ENCODE measurements at regions not wholly inside any gene's neighbourhood (a gene's known extent, or its start where the extent isn't known, plus 50 kb on each side); places are given as distances from the start of the nearest gene placed in this dataset.
"Not testable (repeated sequence)": the region's sequence is repeated elsewhere in the genome, so short reads cannot be mapped to it uniquely, and the experiment has no call there.

GRCh38 chr3:150300388-150300787 lies 107.7 kb upstream of the TSC22D2 start:
- DNase-seq, result no peak

GRCh38 chr3:150299201-150299600 lies 108.9 kb upstream of the TSC22D2 start:
- no peak for DNase-seq

GRCh38 chr3:150296966-150297365 lies 111.1 kb upstream of the TSC22D2 start:
- DNase-seq, result no peak

GRCh38 chr3:150296123-150296735 lies 111.9 kb upstream of the TSC22D2 start:
- DNase-seq, result no peak

- peak; percentile 20 for DNase-seq
Observed at GRCh38 chr3:150293401-150294001, 114.6 kb upstream of the TSC22D2 start.

GRCh38 chr3:150292891-150293290 lies 115.2 kb upstream of the TSC22D2 start:
- DNase-seq, result peak; percentile 11

GRCh38 chr3:150291515-150291914 lies 116.6 kb upstream of the TSC22D2 start:
- no peak for DNase-seq

GRCh38 chr3:150286390-150287147 lies 121.5 kb upstream of the TSC22D2 start:
- no peak for DNase-seq

- DNase-seq, result no peak
Observed at GRCh38 chr3:150285601-150286000, 122.5 kb upstream of the TSC22D2 start.

GRCh38 chr3:150278843-150279381 lies 129.2 kb upstream of the TSC22D2 start:
- DNase-seq, result no peak

- DNase-seq, result no peak
Observed at GRCh38 chr3:150278195-150278594, 129.9 kb upstream of the TSC22D2 start.

GRCh38 chr3:150277444-150277843 lies 130.7 kb upstream of the TSC22D2 start:
- no peak for DNase-seq

- no peak for DNase-seq
Observed at GRCh38 chr3:150275941-150276340, 132.2 kb upstream of the TSC22D2 start.

- no peak for DNase-seq
Observed at GRCh38 chr3:150274372-150274771, 133.7 kb upstream of the TSC22D2 start.

- no peak for DNase-seq
Observed at GRCh38 chr3:150273396-150273795, 134.7 kb upstream of the TSC22D2 start.

GRCh38 chr3:150271591-150271960 lies 136.5 kb upstream of the TSC22D2 start:
- DNase-seq, result no peak

- no peak for DNase-seq
Observed at GRCh38 chr3:150270883-150271590, 137.1 kb upstream of the TSC22D2 start.

GRCh38 chr3:150270444-150270843 lies 137.7 kb upstream of the TSC22D2 start:
- not testable (repeated sequence) for DNase-seq

GRCh38 chr3:150269526-150269925 lies 138.6 kb upstream of the TSC22D2 start:
- DNase-seq, result no peak

GRCh38 chr3:150268426-150269391 lies 139.4 kb upstream of the TSC22D2 start:
- DNase-seq, result no peak

GRCh38 chr3:150267288-150267687 lies 140.8 kb upstream of the TSC22D2 start:
- DNase-seq, result no peak

GRCh38 chr3:150265305-150265704 lies 142.8 kb upstream of the TSC22D2 start:
- no peak for DNase-seq
